ENCODE measurements at regions not wholly inside any gene's neighbourhood (a gene's known extent, or its start where the extent isn't known, plus 50 kb on each side); places are given as distances from the start of the nearest gene placed in this dataset.

DNA sequence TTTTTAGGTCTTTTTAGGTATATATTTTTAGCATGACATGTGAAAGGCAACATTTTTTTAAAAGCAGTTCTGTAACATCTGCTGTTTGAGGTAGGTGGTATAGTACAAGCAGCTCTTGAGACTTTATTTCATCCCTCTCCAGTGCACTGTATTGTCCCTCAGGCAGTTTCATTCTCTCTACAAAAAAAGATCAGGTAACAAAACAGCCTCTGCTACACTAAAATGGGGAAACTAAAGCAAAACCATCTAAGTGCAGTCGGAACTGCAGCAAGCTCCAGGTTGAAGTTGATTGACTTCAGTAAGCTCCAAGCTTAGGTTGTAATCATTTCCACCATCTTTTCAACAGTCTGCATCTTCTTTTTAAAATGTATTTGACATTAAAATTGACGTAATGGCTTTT, 195.6 kb downstream of the DEPDC1B start:
- Histone ChIP-seq H3K27ac (ENCODE audit: insufficient read depth, low read depth, low read length) (no peak overlapping the region), H3K79me2 (ENCODE audit: control insufficient read depth, insufficient read depth, low read length) (no peaks in the 10 kb centered on the region), H4K20me1 (replicated peaks; ENCODE audit: control insufficient read depth, extremely low read depth, insufficient read depth, low read length) (no peaks in the 10 kb centered on the region), H3K4me1 (ENCODE audit: control insufficient read depth, extremely low read depth, insufficient read depth, low read length) (no peaks in the 10 kb centered on the region), H3K9ac (replicated peaks; ENCODE audit: extremely low read depth, insufficient read depth, low read length) (no peak overlapping the region), H3K9me1 (replicated peaks; ENCODE audit: control insufficient read depth, extremely low read depth, insufficient read depth, low read length) (no peaks in the 10 kb centered on the region), H3K4me2 (ENCODE audit: insufficient read depth, low read length) (no peak overlapping the region), H2AFZ (ENCODE audit: low read depth, low read length) (no peak overlapping the region), H3K9me3 (replicated peaks; ENCODE audit: control insufficient read depth, insufficient read depth, low read length) (no peaks in the 10 kb centered on the region), H3K4me3 (replicated peaks in 1 of 3; ENCODE audit: insufficient read depth in 1 of 3, low read depth in 1 of 3, low read length in 3 of 3) (no peak overlapping the region), H3K27me3 (ENCODE audit: control insufficient read depth in 2 of 2, insufficient read depth in 2 of 2, low read length in 2 of 2) (no peaks in the 10 kb centered on the region), H3K36me3 (ENCODE audit: control insufficient read depth in 2 of 2, extremely low read depth in 1 of 2, insufficient read depth in 2 of 2, low read length in 2 of 2) (no peaks in the 10 kb centered on the region)
- intact Hi-C loops (cut with micrococcal nuclease) (no loop called here), dilution Hi-C loops (cut with MboI; ENCODE audit: extremely low pct_ligation_motif_present, low sequenced_read_pairs) (no loop called here)
- BruUV-seq (replicated peaks) = no TSS peak
- TF ChIP-seq POLR2AphosphoS5 (IDR thresholded peaks at IDR 0.05; ENCODE audit: insufficient read depth, low read depth, low read length) (no peak), FOS (IDR thresholded peaks at IDR 0.05; ENCODE audit: borderline replicate concordance, insufficient read depth, low read length) (no peak), GATA2 (IDR thresholded peaks at IDR 0.05; ENCODE audit: insufficient read depth, insufficient read length, low read depth, low read length) (no peak)
- TF ChIP-seq, protein P1, sequence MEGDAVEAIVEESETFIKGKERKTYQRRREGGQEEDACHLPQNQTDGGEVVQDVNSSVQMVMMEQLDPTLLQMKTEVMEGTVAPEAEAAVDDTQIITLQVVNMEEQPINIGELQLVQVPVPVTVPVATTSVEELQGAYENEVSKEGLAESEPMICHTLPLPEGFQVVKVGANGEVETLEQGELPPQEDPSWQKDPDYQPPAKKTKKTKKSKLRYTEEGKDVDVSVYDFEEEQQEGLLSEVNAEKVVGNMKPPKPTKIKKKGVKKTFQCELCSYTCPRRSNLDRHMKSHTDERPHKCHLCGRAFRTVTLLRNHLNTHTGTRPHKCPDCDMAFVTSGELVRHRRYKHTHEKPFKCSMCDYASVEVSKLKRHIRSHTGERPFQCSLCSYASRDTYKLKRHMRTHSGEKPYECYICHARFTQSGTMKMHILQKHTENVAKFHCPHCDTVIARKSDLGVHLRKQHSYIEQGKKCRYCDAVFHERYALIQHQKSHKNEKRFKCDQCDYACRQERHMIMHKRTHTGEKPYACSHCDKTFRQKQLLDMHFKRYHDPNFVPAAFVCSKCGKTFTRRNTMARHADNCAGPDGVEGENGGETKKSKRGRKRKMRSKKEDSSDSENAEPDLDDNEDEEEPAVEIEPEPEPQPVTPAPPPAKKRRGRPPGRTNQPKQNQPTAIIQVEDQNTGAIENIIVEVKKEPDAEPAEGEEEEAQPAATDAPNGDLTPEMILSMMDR (IDR thresholded peaks at IDR 0.05; ENCODE audit: extremely low read depth in 1 of 2, insufficient read depth in 1 of 2, low read depth in 1 of 2, low read length in 2 of 2) = no peak
- CTCF ChIA-PET = interaction anchor here (0.7 kb wide), 2 partner anchors 165 to 1373 kb away, joined by 3 read pairs; no protein-coding TSS in a partner anchor
- FAIRE-seq = no peak
- no peak for DNase-seq (ENCODE audit: low read depth, low spot score)
- POLR2A ChIA-PET = no interaction called here

DNA sequence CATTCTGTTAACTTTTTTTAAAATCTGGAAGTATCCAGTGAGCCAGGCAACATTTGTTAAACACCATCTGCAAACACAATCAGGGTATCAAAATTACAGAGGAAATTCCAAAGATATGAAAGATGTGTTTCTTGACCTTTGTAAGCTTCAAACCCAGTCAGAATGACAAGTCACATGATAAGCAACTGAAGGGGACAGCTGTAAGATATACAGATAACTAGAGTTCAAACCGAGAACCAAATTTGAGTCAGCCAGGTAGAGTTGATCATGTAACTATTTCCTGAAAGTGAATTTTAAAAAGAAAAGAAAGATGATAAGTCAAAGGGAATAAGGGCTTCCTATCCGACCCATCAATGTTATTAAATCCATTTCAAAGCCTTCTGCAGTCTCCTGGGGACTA, 196.2 kb downstream of the DEPDC1B start:
- intact Hi-C loops (cut with micrococcal nuclease) (no loop called here), dilution Hi-C loops (cut with MboI; ENCODE audit: extremely low pct_ligation_motif_present, low sequenced_read_pairs) (no loop called here)
- H3K79me2 ChIP-seq (ENCODE audit: control insufficient read depth, insufficient read depth, low read length) = no peaks in the 10 kb centered on the region
- H3K9me1 ChIP-seq (replicated peaks; ENCODE audit: control insufficient read depth, extremely low read depth, insufficient read depth, low read length) = no peaks in the 10 kb centered on the region
- no peaks in the 10 kb centered on the region for H3K36me3 ChIP-seq (ENCODE audit: control insufficient read depth in 2 of 2, extremely low read depth in 1 of 2, insufficient read depth in 2 of 2, low read length in 2 of 2)
- no peak overlapping the region for H3K4me3 ChIP-seq (replicated peaks in 1 of 3; ENCODE audit: insufficient read depth in 1 of 3, low read depth in 1 of 3, low read length in 3 of 3)
- no peak overlapping the region for H2AFZ ChIP-seq (ENCODE audit: low read depth, low read length)
- ChIA-PET POLR2A (no interaction called here), CTCF (interaction anchor here (0.7 kb wide), 2 partner anchors 165 to 1373 kb away, joined by 3 read pairs; no protein-coding TSS in a partner anchor)
- no peak overlapping the region for H3K9ac ChIP-seq (replicated peaks; ENCODE audit: extremely low read depth, insufficient read depth, low read length)
- H3K4me2 ChIP-seq (ENCODE audit: insufficient read depth, low read length) = no peak overlapping the region
- H3K27me3 ChIP-seq (ENCODE audit: control insufficient read depth in 2 of 2, insufficient read depth in 2 of 2, low read length in 2 of 2) = no peaks in the 10 kb centered on the region
- no peaks in the 10 kb centered on the region for H4K20me1 ChIP-seq (replicated peaks; ENCODE audit: control insufficient read depth, extremely low read depth, insufficient read depth, low read length)
- no peak overlapping the region for H3K27ac ChIP-seq (ENCODE audit: insufficient read depth, low read depth, low read length)
- peak; percentile 61 for TF ChIP-seq GATA2 (IDR thresholded peaks at IDR 0.05; ENCODE audit: insufficient read depth, insufficient read length, low read depth, low read length)
- TF ChIP-seq POLR2AphosphoS5 (IDR thresholded peaks at IDR 0.05; ENCODE audit: insufficient read depth, low read depth, low read length) = no peak
- no peaks in the 10 kb centered on the region for H3K4me1 ChIP-seq (ENCODE audit: control insufficient read depth, extremely low read depth, insufficient read depth, low read length)
- no peaks in the 10 kb centered on the region for H3K9me3 ChIP-seq (replicated peaks; ENCODE audit: control insufficient read depth, insufficient read depth, low read length)
- DNase-seq (ENCODE audit: low read depth, low spot score) = no peak
- no peak for FAIRE-seq
- BruUV-seq (replicated peaks) = no TSS peak

Data from endothelial cell of umbilical vein (primary cell).